PC-9 (cell line): ENCODE measurements at regions not wholly inside any gene's neighbourhood (a gene's known extent, or its start where the extent isn't known, plus 50 kb on each side); places are given as distances from the start of the nearest gene placed in this dataset.

ENCODE experiments used
- BruUV-seq: library from RNA; stranded (reverse); fragments of 400-500 nt; replicated peaks from 2 replicates; lab custom pipeline; 2021; lab: Mats Ljungman, UMichigan
- CTCF ChIA-PET: fragments of 300-600 bp; sonication (Branson Sonifier 250); formaldehyde crosslinking; loops from one replicate; lab custom pipeline; 2022; ENCODE audit warnings: antibody characterized with exemption; lab: Charles Lee
- POLR2A ChIA-PET: fragments of 300-600 bp; sonication (Branson Sonifier 250); formaldehyde crosslinking; loops from one replicate; lab custom pipeline; 2022; ENCODE audit warnings: antibody characterized with exemption; ENCODE audit not compliant: unreplicated experiment; lab: Charles Lee
- DNase-seq, 2 experiments: peaks; one replicate each; pipeline versions ENCODE4 v3.0.0 to v3.0.0-alpha.2; 2015 to 2022; ENCODE audit warnings: mixed read lengths in 1 of 2
- H2AFZ ChIP-seq: fragments of 200-600 bp; sonication (generic); 2 replicates; pipeline ENCODE4 v1.8.1; 2017; ENCODE audit warnings: antibody characterized with exemption
- H3F3A ChIP-seq: fragments of 200-600 bp; sonication (generic); 2 replicates; pipeline ENCODE4 v1.8.1; 2017; ENCODE audit warnings: antibody characterized with exemption, mild to moderate bottlenecking, low read depth; ENCODE audit not compliant: insufficient read depth
- H3K27ac ChIP-seq: fragments of 200-600 bp; sonication (generic); 2 replicates; pipeline ENCODE4 v1.6.1; 2016; ENCODE audit warnings: mixed run types
- H3K27me3 ChIP-seq: fragments of 200-600 bp; sonication (generic); 2 replicates; pipeline ENCODE4 v1.6.1; 2016; ENCODE audit warnings: low read depth, mixed run types; ENCODE audit not compliant: insufficient read depth
- H3K36me3 ChIP-seq: fragments of 200-600 bp; sonication (generic); 2 replicates; pipeline ENCODE4 v1.6.1; 2016; ENCODE audit warnings: low read depth, mixed run types
- H3K4me1 ChIP-seq: fragments of 200-600 bp; sonication (generic); replicated peaks from 2 replicates; pipeline ENCODE4 v1.6.1; 2016; ENCODE audit warnings: mixed run types; ENCODE audit not compliant: insufficient read depth
- H3K4me2 ChIP-seq: fragments of 200-600 bp; sonication (generic); 2 replicates; pipeline ENCODE4 v1.6.1; 2017; ENCODE audit warnings: mixed run types
- H3K4me3 ChIP-seq: fragments of 200-600 bp; sonication (generic); 2 replicates; pipeline ENCODE4 v1.6.1; 2016; ENCODE audit warnings: mixed run types
- H3K79me2 ChIP-seq: fragments of 200-600 bp; sonication (generic); 2 replicates; pipeline ENCODE4 v1.6.1; 2017; ENCODE audit warnings: low read depth, mixed run types
- H3K9me2 ChIP-seq: fragments of 200-600 bp; sonication (generic); 2 replicates; pipeline ENCODE4 v1.8.1; 2017; ENCODE audit warnings: mild to moderate bottlenecking; ENCODE audit not compliant: insufficient read depth
- H3K9me3 ChIP-seq: fragments of 200-600 bp; sonication (generic); 2 replicates; pipeline ENCODE4 v1.8.1; 2016; ENCODE audit warnings: low read depth; ENCODE audit not compliant: insufficient read depth
- H4K20me1 ChIP-seq: fragments of 200-600 bp; sonication (generic); 2 replicates; pipeline ENCODE4 v1.8.1; 2017; ENCODE audit not compliant: insufficient read depth
- EZH2 ChIP-seq: fragments of 200-600 bp; sonication (generic); IDR thresholded peaks from 2 replicates; pipeline ENCODE4 v1.8.0; 2017; ENCODE audit warnings: antibody characterized with exemption, low read depth
- intact Hi-C: fragments of 100-400 bp; cut with micrococcal nuclease; formaldehyde crosslinking; loops from one replicate; pipeline ENCODE4 v1.10.0; 2022; ENCODE audit not compliant: unreplicated experiment
- TF ChIP-seq, protein P1 (sequence below): fragments of 200-600 bp; sonication (generic); conservative IDR thresholded peaks from 2 replicates; pipeline ENCODE4 v1.6.1; 2017; ENCODE audit warnings: mixed run types, antibody characterized with exemption, mild to moderate bottlenecking, moderate library complexity

DNA sequence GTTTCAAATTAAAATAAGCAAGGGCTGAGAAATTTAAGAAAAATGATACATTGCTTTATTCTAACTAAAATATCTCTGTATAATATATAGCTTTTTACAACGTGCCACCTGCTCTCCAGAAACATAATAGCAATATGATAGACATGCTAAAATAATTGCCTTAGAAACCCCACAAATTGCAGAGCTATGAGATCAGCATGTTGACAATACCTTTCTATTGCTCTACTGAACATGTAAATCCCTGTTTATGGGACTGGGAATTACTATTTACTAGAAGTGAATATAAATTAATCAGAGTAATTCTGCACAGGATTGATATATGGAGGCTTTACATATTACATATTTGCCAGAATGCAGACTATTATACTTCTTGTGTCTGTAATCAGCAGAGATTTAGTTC, 1831.1 kb upstream of the IGFBP7 start:
- no peaks in the 10 kb centered on the region for H3K79me2 ChIP-seq
- POLR2A ChIA-PET = no interaction called here
- H4K20me1 ChIP-seq = no peaks in the 10 kb centered on the region
- no peaks in the 10 kb centered on the region for H3K9me2 ChIP-seq
- CTCF ChIA-PET = no interaction called here
- intact Hi-C loops = no loop called here
- no peak overlapping the region for H2AFZ ChIP-seq
- no peak overlapping the region for H3K4me2 ChIP-seq
- H3K4me1 ChIP-seq = no peaks in the 10 kb centered on the region
- H3K36me3 ChIP-seq = no peaks in the 10 kb centered on the region
- no peaks in the 10 kb centered on the region for H3F3A ChIP-seq
- TF ChIP-seq, protein P1, sequence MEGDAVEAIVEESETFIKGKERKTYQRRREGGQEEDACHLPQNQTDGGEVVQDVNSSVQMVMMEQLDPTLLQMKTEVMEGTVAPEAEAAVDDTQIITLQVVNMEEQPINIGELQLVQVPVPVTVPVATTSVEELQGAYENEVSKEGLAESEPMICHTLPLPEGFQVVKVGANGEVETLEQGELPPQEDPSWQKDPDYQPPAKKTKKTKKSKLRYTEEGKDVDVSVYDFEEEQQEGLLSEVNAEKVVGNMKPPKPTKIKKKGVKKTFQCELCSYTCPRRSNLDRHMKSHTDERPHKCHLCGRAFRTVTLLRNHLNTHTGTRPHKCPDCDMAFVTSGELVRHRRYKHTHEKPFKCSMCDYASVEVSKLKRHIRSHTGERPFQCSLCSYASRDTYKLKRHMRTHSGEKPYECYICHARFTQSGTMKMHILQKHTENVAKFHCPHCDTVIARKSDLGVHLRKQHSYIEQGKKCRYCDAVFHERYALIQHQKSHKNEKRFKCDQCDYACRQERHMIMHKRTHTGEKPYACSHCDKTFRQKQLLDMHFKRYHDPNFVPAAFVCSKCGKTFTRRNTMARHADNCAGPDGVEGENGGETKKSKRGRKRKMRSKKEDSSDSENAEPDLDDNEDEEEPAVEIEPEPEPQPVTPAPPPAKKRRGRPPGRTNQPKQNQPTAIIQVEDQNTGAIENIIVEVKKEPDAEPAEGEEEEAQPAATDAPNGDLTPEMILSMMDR = no peak
- TF ChIP-seq EZH2 = no peak
- no peak for DNase-seq
- H3K27me3 ChIP-seq = no peaks in the 10 kb centered on the region
- no peak overlapping the region for H3K27ac ChIP-seq
- H3K4me3 ChIP-seq = no peak overlapping the region
- H3K9me3 ChIP-seq = no peaks in the 10 kb centered on the region
- BruUV-seq = no TSS peak

DNA sequence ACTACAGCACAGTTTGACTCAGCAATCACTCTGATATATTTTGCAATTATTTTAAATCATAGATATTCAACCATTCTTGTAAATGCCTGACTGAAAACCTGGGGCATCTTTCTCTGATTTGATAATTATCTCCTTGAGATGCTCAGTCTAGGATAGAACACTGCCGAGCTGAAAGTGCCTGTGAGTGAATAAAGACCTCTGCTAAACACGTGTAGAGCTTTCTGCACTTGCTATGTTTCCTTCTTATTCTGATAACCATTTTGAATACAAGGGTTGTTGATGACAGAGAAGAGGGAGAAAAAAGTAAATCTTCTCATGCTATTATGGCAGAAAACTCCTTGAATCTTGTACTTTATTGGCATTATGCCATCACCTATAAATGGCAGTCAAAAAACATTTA, 1843.4 kb upstream of the IGFBP7 start:
- Histone ChIP-seq H3K9me3 (no peaks in the 10 kb centered on the region), H3K79me2 (no peaks in the 10 kb centered on the region), H3K27me3 (no peaks in the 10 kb centered on the region), H2AFZ (no peak overlapping the region), H4K20me1 (no peaks in the 10 kb centered on the region), H3K36me3 (no peaks in the 10 kb centered on the region), H3K4me3 (no peak overlapping the region), H3K4me2 (no peak overlapping the region), H3K4me1 (no peaks in the 10 kb centered on the region), H3F3A (no peaks in the 10 kb centered on the region), H3K27ac (no peak overlapping the region), H3K9me2 (no peaks in the 10 kb centered on the region)
- DNase-seq = no peak
- POLR2A ChIA-PET = no interaction called here
- CTCF ChIA-PET = no interaction called here
- intact Hi-C loops = no loop called here
- TF ChIP-seq, protein P1 = no peak
- no peak for TF ChIP-seq EZH2
- BruUV-seq = no TSS peak

DNA sequence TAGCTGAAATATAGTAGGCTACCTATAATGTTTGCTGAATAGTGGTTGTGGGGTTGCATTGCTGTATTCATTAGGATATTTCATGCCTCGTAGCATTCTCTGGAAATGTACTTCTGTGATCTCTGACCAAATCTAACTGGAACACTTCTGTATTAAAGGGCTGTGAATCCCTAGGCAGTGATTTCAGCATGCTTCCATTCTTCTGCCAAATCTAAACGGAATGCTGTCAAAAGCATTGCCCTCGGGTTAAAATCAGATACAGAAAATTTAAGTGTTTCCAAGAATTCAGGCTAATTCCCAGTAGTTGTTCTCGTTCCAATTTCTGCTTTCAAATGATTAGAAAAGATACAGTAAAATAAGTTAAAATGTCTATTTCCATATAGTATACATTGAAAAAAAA, 1847.5 kb upstream of the IGFBP7 start:
- H3K4me2 ChIP-seq = no peak overlapping the region
- ChIA-PET CTCF (no interaction called here), POLR2A (no interaction called here)
- no peaks in the 10 kb centered on the region for H3K9me3 ChIP-seq
- H3K27me3 ChIP-seq = no peaks in the 10 kb centered on the region
- no peaks in the 10 kb centered on the region for H3K36me3 ChIP-seq
- no peak overlapping the region for H3K4me3 ChIP-seq
- H3K4me1 ChIP-seq = no peaks in the 10 kb centered on the region
- H4K20me1 ChIP-seq = no peaks in the 10 kb centered on the region
- H3K79me2 ChIP-seq = no peaks in the 10 kb centered on the region
- H2AFZ ChIP-seq = no peak overlapping the region
- no peaks in the 10 kb centered on the region for H3K9me2 ChIP-seq
- no peak for DNase-seq
- no peak overlapping the region for H3K27ac ChIP-seq
- no peaks in the 10 kb centered on the region for H3F3A ChIP-seq
- no TSS peak for BruUV-seq
- TF ChIP-seq, protein P1 = no peak
- no peak for TF ChIP-seq EZH2
- intact Hi-C loops = no loop called here
